ENCODE measurements at regions not wholly inside any gene's neighbourhood (a gene's known extent, or its start where the extent isn't known, plus 50 kb on each side); places are given as distances from the start of the nearest gene placed in this dataset.

DNA sequence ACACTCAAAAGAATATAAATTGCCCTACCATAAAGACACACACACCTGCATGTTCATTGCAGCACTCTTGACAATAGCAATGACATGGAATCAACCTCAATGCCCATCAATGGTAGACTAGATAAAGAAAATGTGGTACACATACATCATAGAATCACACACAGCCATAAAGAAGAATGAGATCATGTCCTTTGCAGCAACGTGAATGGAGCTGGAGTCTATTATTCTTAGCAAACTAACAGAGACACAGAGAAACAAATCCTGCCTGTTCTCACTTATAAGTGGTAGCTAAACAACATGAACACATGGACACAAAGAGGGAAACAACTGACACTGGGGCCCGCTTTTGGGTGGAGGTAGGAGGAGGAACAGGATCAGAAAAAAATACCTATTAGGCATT is 2062.2 kb upstream of the CDH6 start:
- TF ChIP-seq, protein P1, sequence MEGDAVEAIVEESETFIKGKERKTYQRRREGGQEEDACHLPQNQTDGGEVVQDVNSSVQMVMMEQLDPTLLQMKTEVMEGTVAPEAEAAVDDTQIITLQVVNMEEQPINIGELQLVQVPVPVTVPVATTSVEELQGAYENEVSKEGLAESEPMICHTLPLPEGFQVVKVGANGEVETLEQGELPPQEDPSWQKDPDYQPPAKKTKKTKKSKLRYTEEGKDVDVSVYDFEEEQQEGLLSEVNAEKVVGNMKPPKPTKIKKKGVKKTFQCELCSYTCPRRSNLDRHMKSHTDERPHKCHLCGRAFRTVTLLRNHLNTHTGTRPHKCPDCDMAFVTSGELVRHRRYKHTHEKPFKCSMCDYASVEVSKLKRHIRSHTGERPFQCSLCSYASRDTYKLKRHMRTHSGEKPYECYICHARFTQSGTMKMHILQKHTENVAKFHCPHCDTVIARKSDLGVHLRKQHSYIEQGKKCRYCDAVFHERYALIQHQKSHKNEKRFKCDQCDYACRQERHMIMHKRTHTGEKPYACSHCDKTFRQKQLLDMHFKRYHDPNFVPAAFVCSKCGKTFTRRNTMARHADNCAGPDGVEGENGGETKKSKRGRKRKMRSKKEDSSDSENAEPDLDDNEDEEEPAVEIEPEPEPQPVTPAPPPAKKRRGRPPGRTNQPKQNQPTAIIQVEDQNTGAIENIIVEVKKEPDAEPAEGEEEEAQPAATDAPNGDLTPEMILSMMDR (IDR thresholded peaks at IDR 0.05), result no peak
- TF ChIP-seq POLR2A (IDR thresholded peaks at IDR 0.05) (no peak), EP300 (IDR thresholded peaks at IDR 0.05) (no peak)

Measured in ovary (tissue), 3 donors.